IMR-90 (cell line): ENCODE measurements at regions not wholly inside any gene's neighbourhood (a gene's known extent, or its start where the extent isn't known, plus 50 kb on each side); places are given as distances from the start of the nearest gene placed in this dataset.

Experiments
- ATAC-seq: fragments of 200-7000 bp; cut with Tn5 transposase; 2 replicates; pipeline ENCODE4 v1.9.1; 2020; ENCODE audit warnings: low read depth, mild to moderate bottlenecking, moderate library complexity
- BruUV-seq: library from RNA; stranded (reverse); fragments of 400-500 nt; replicated peaks from 2 replicates; lab custom pipeline; 2021; lab: Mats Ljungman, UMichigan
- CTCF ChIA-PET: fragments of 300-600 bp; formaldehyde crosslinking; extraction: SDS; loops from one replicate; lab custom pipeline; 2021; ENCODE audit warnings: antibody characterized with exemption; lab: Yijun Ruan, JAX
- POLR2A ChIA-PET: fragments of 300-600 bp; sonication (Branson Sonifier 250); formaldehyde crosslinking; loops from one replicate; lab custom pipeline; 2022; ENCODE audit warnings: antibody characterized with exemption; ENCODE audit not compliant: unreplicated experiment; lab: Charles Lee
- DNase-seq: peaks from one replicate; pipeline ENCODE4 v3.0.0; 2013
- H2AFZ ChIP-seq: replicated peaks from 2 replicates; pipeline ENCODE3; 2013; ENCODE audit warnings: low read length, mild to moderate bottlenecking; ENCODE audit not compliant: poor library complexity
- H2AK5ac ChIP-seq: 2 replicates; pipeline ENCODE4 v1.6.1; 2013; ENCODE audit warnings: low read depth, low read length, inconsistent platforms
- H2AK9ac ChIP-seq: replicated peaks from 2 replicates; pipeline ENCODE3; 2013; ENCODE audit warnings: mild to moderate bottlenecking, low read depth, low read length, moderate library complexity; ENCODE audit not compliant: poor library complexity
- H2BK120ac ChIP-seq: 2 replicates; pipeline ENCODE4 v1.6.1; 2013; ENCODE audit warnings: low read depth, low read length, inconsistent platforms
- H2BK15ac ChIP-seq: 3 replicates; pipeline ENCODE4 v1.6.1; 2013; ENCODE audit warnings: low read depth, low read length, inconsistent platforms
- H2BK20ac ChIP-seq: 2 replicates; pipeline ENCODE4 v1.6.1; 2013; ENCODE audit warnings: low read depth, mild to moderate bottlenecking, inconsistent platforms, low read length, moderate library complexity
- H2BK5ac ChIP-seq: 2 replicates; pipeline ENCODE4 v1.6.1; 2013; ENCODE audit warnings: mild to moderate bottlenecking, low read depth, low read length, inconsistent platforms; ENCODE audit not compliant: poor library complexity, severe bottlenecking
- H3K14ac ChIP-seq: replicated peaks from 2 replicates; pipeline ENCODE4 v1.6.1; 2013; ENCODE audit warnings: low read depth, low read length, inconsistent platforms
- H3K18ac ChIP-seq: 2 replicates; pipeline ENCODE4 v1.6.1; 2013; ENCODE audit warnings: low read depth, low read length, control low read depth
- H3K23ac ChIP-seq: 2 replicates; pipeline ENCODE4 v1.6.1; 2013; ENCODE audit warnings: low read depth, low read length, inconsistent platforms
- H3K27ac ChIP-seq: 2 replicates; pipeline ENCODE4 v1.5.1; 2013; ENCODE audit warnings: mild to moderate bottlenecking, control low read depth, low read length; ENCODE audit not compliant: insufficient read depth
- H3K27me3 ChIP-seq: 2 replicates; pipeline ENCODE4 v1.6.1; 2013; ENCODE audit warnings: low read length; ENCODE audit not compliant: control insufficient read depth, insufficient read depth
- H3K36me3 ChIP-seq: 2 replicates; pipeline ENCODE4 v1.6.1; 2013; ENCODE audit warnings: low read length, mixed read lengths; ENCODE audit not compliant: control insufficient read depth, insufficient read depth
- H3K4ac ChIP-seq: 2 replicates; pipeline ENCODE4 v1.6.1; 2013; ENCODE audit warnings: low read depth, low read length, inconsistent platforms
- H3K4me1 ChIP-seq: 2 replicates; pipeline ENCODE4 v1.6.1; 2013; ENCODE audit warnings: low read length, mixed read lengths; ENCODE audit not compliant: control insufficient read depth, insufficient read depth
- H3K4me2 ChIP-seq: 2 replicates; pipeline ENCODE4 v1.6.1; 2013; ENCODE audit warnings: low read depth, mild to moderate bottlenecking, control low read depth, low read length, moderate library complexity
- H3K4me3 ChIP-seq: 2 replicates; pipeline ENCODE4 v1.5.1; 2013; ENCODE audit warnings: low read depth, mild to moderate bottlenecking, control low read depth, low read length, moderate library complexity; ENCODE audit not compliant: insufficient read depth
- H3K56ac ChIP-seq: 2 replicates; pipeline ENCODE4 v1.6.1; 2013; ENCODE audit warnings: low read length, inconsistent platforms; ENCODE audit not compliant: insufficient read depth; ENCODE audit errors: extremely low read depth
- H3K79me1 ChIP-seq, 2 experiments: 2 replicates each; pipeline ENCODE4 v1.6.1; 2013; ENCODE audit warnings: low read length in 2 of 2, inconsistent platforms in 1 of 2, low read depth in 1 of 2
- H3K9ac ChIP-seq: 2 replicates; pipeline ENCODE4 v1.6.1; 2013; ENCODE audit warnings: low read depth, low read length, control low read depth
- H3K9me1 ChIP-seq: 2 replicates; pipeline ENCODE4 v1.6.1; 2013; ENCODE audit warnings: low read length, inconsistent platforms; ENCODE audit not compliant: insufficient read depth
- H3K9me3 ChIP-seq: 2 replicates; pipeline ENCODE4 v1.6.1; 2013; ENCODE audit warnings: low read length; ENCODE audit not compliant: control insufficient read depth, insufficient read depth
- H4K20me1 ChIP-seq: 2 replicates; pipeline ENCODE4 v1.6.1; 2013; ENCODE audit warnings: low read length, inconsistent platforms; ENCODE audit not compliant: insufficient read depth
- H4K5ac ChIP-seq: 2 replicates; pipeline ENCODE4 v1.6.1; 2013; ENCODE audit warnings: mild to moderate bottlenecking, low read depth, low read length, control low read depth
- H4K8ac ChIP-seq, 2 experiments: 2 replicates each; pipeline ENCODE4 v1.6.1; 2013; ENCODE audit warnings: low read depth in 2 of 2, low read length in 2 of 2, control low read depth in 1 of 2, inconsistent platforms in 1 of 2
- H4K91ac ChIP-seq: 2 replicates; pipeline ENCODE4 v1.6.1; 2013; ENCODE audit warnings: low read depth, low read length, inconsistent platforms; ENCODE audit not compliant: insufficient read depth
- CHD1 ChIP-seq: IDR thresholded peaks from 2 replicates; pipeline ENCODE4 v1.6.1; 2012; ENCODE audit warnings: low read depth, low read length, improper control_type of control experiment
- MAZ ChIP-seq: IDR thresholded peaks from 2 replicates; pipeline ENCODE4 v1.6.1; 2012; ENCODE audit warnings: low read depth, mild to moderate bottlenecking, low read length, improper control_type of control experiment, moderate library complexity, borderline replicate concordance
- MXI1 ChIP-seq: IDR thresholded peaks from 2 replicates; pipeline ENCODE4 v1.6.1; 2012; ENCODE audit warnings: low read depth, mild to moderate bottlenecking, low read length, moderate library complexity, borderline replicate concordance
- POLR2A ChIP-seq: IDR thresholded peaks from 2 replicates; pipeline ENCODE4 v1.6.1; 2012; ENCODE audit warnings: mild to moderate bottlenecking, low read depth, low read length
- WGBS, 2 experiments: methylation state at CpG; one replicate each; pipeline versions ENCODE4 v1.1.5 to v1.1.7; 2013; ENCODE audit warnings: missing lambda C conversion rate in 2 of 2; ENCODE audit not compliant: insufficient read length in 1 of 2; ENCODE audit errors: extremely low coverage in 2 of 2; 5-methylcytosine and 5-hydroxymethylcytosine counted together
- dilution Hi-C: fragments of 300-500 bp; cut with HindIII; formaldehyde crosslinking; loops from one replicate; pipeline ENCODE4 v1.14.3; 2018; ENCODE audit warnings: low sequenced_read_pairs; ENCODE audit not compliant: unreplicated experiment
- in situ Hi-C: fragments of 300-500 bp; cut with MboI; formaldehyde crosslinking; loops from 3 replicates; pipeline ENCODE4 v1.14.3; 2019; ENCODE audit warnings: low sequenced_read_pairs, inconsistent platforms, mixed read lengths
- intact Hi-C: fragments of 100-400 bp; cut with micrococcal nuclease; formaldehyde crosslinking; loops from 2 replicates; pipeline ENCODE4 v1.10.0; 2022

- H2BK5ac ChIP-seq = no peak overlapping the region
- H3K27ac ChIP-seq = no peak overlapping the region
- no peak overlapping the region for H3K4me3 ChIP-seq
- H4K8ac ChIP-seq = no peak overlapping the region
- H3K4me2 ChIP-seq = no peak overlapping the region
- H3K23ac ChIP-seq = no peak overlapping the region
- in situ Hi-C loops (no loop called here), intact Hi-C loops (no loop called here), dilution Hi-C loops (no loop called here)
- BruUV-seq = no TSS peak
- H3K14ac ChIP-seq = no peak overlapping the region
- H2AFZ ChIP-seq = no peak overlapping the region
- H3K4me1 ChIP-seq = peaks cover 3% of the 10 kb centered on the region; the same call in 1 of the 2 replicates
- no peaks in the 10 kb centered on the region for H4K20me1 ChIP-seq
- no peak overlapping the region for H2BK20ac ChIP-seq
- ATAC-seq (no peak), DNase-seq (no peak)
- H3K18ac ChIP-seq = no peak overlapping the region
- H3K27me3 ChIP-seq = peaks cover 1% of the 10 kb centered on the region; the same call in 1 of the 2 replicates
- 60% methylated on average over 1 of the region's 2 CpGs; no CpG with 5 or more reads in 1 of the 2 experiments for WGBS, 2 experiments
- no peak overlapping the region for H3K4ac ChIP-seq
- no peak overlapping the region for H4K5ac ChIP-seq
- no peak overlapping the region for H2BK15ac ChIP-seq
- H3K9me3 ChIP-seq = no peaks in the 10 kb centered on the region
- no peak overlapping the region for H2AK9ac ChIP-seq
- H2AK5ac ChIP-seq = no peak overlapping the region
- no peak overlapping the region for H2BK120ac ChIP-seq
- no peak overlapping the region for H4K91ac ChIP-seq
- TF ChIP-seq MAZ (no peak), MXI1 (no peak), CHD1 (no peak), POLR2A (no peak)
- POLR2A ChIA-PET = no interaction called here
- no peak overlapping the region for H3K9ac ChIP-seq
- no peak overlapping the region for H3K56ac ChIP-seq
- H3K79me1 ChIP-seq = no peaks in the 10 kb centered on the region
- H3K9me1 ChIP-seq = peaks cover 5% of the 10 kb centered on the region; the same call in 1 of the 2 replicates
- CTCF ChIA-PET = no interaction called here
- no peaks in the 10 kb centered on the region for H3K36me3 ChIP-seq
Measured at GRCh38 chr3:59444676-59445075, 394.9 kb upstream of the CFAP20DC start.
